GM12878 (cell line): ENCODE measurements at regions not wholly inside any gene's neighbourhood (a gene's known extent, or its start where the extent isn't known, plus 50 kb on each side); places are given as distances from the start of the nearest gene placed in this dataset.

Source experiments
- ATAC-seq: fragments of 200-7000 bp; cut with Tn5 transposase; 3 replicates; pipeline ENCODE4 v1.9.1; 2020; ENCODE audit warnings: mild to moderate bottlenecking, moderate library complexity
- BruUV-seq: library from RNA; stranded (reverse); fragments of 400-500 nt; replicated peaks from 2 replicates; lab custom pipeline; 2021; lab: Mats Ljungman, UMichigan
- CTCF ChIA-PET: fragments of 300-600 bp; sonication (Branson Sonifier 250); formaldehyde crosslinking; extraction: SDS; loops from one replicate; lab custom pipeline; 2021; ENCODE audit warnings: inconsistent platforms; lab: Yijun Ruan, JAX
- POLR2A ChIA-PET: fragments of 350-600 bp; formaldehyde crosslinking; extraction: SDS; loops from one replicate; lab custom pipeline; 2021; ENCODE audit warnings: inconsistent platforms; lab: Charles Lee
- RAD21 ChIA-PET: fragments of 300-600 bp; sonication (Branson Sonifier 250); formaldehyde crosslinking; loops from one replicate; lab custom pipeline; 2023; ENCODE audit warnings: antibody characterized with exemption; ENCODE audit not compliant: unreplicated experiment; lab: Charles Lee
- SMC1A ChIA-PET: fragments of 300-600 bp; sonication (Branson Sonifier 250); formaldehyde crosslinking; loops from one replicate; lab custom pipeline; 2023; ENCODE audit not compliant: unreplicated experiment, uncharacterized antibody; lab: Charles Lee
- DNase-seq: peaks from one replicate; pipeline ENCODE4 v3.0.0-alpha.2; 2011; ENCODE audit warnings: low read depth, low spot score
- FAIRE-seq: peaks from 3 replicates; lab custom pipeline; 2011; peaks lifted over from hg19 to GRCh38; lab: Jason Lieb, UNC
- H2AFZ ChIP-seq: 2 replicates; pipeline ENCODE4 v1.6.0; 2011; ENCODE audit warnings: low read depth, low read length, control low read depth; ENCODE audit not compliant: control insufficient read depth
- H3K27ac ChIP-seq: 2 replicates; pipeline ENCODE4 v1.5.1; 2011; ENCODE audit warnings: control low read depth; ENCODE audit not compliant: control insufficient read depth, insufficient read depth
- H3K27me3 ChIP-seq, 2 experiments: replicated peaks in 1 of 2; 2 replicates each; pipeline versions ENCODE4 v1.6.0 to v1.6.1; 2011; ENCODE audit warnings: low read length in 1 of 2; ENCODE audit not compliant: control insufficient read depth in 2 of 2, insufficient read depth in 2 of 2
- H3K36me3 ChIP-seq, 2 experiments: 2 replicates each; pipeline ENCODE4 v1.5.1; 2011; ENCODE audit warnings: low read length in 1 of 2; ENCODE audit not compliant: control insufficient read depth in 2 of 2, insufficient read depth in 2 of 2
- H3K4me1 ChIP-seq: 2 replicates; pipeline ENCODE4 v1.6.1; 2011; ENCODE audit warnings: mild to moderate bottlenecking, low read length, moderate library complexity, mixed read lengths; ENCODE audit not compliant: control insufficient read depth, insufficient read depth
- H3K4me2 ChIP-seq: 2 replicates; pipeline ENCODE4 v1.6.0; 2011; ENCODE audit warnings: control low read depth; ENCODE audit not compliant: control insufficient read depth, insufficient read depth
- H3K4me3 ChIP-seq: fragments of 200-600 bp; sonication (generic); 2 replicates; pipeline ENCODE4 v1.5.1; 2016
- H3K79me2 ChIP-seq: 2 replicates; pipeline ENCODE4 v1.6.0; 2011; ENCODE audit warnings: low read length; ENCODE audit not compliant: control insufficient read depth, insufficient read depth
- H3K9ac ChIP-seq: 2 replicates; pipeline ENCODE4 v1.8.0; 2011; ENCODE audit warnings: low read length, control low read depth, mixed read lengths; ENCODE audit not compliant: control insufficient read depth, insufficient read depth
- H3K9me3 ChIP-seq: replicated peaks from 3 replicates; pipeline ENCODE4 v1.5.1; 2011; ENCODE audit warnings: mild to moderate bottlenecking, low read length; ENCODE audit not compliant: control insufficient read depth, insufficient read depth
- H4K20me1 ChIP-seq: 2 replicates; pipeline ENCODE4 v1.6.0; 2011; ENCODE audit not compliant: control insufficient read depth, insufficient read depth
- BMI1 ChIP-seq: fragments of 450-650 bp; IDR thresholded peaks from 2 replicates; pipeline ENCODE4 v1.6.1; 2016; ENCODE audit warnings: mild to moderate bottlenecking, moderate library complexity, borderline replicate concordance
- CHD1 ChIP-seq: IDR thresholded peaks from 2 replicates; pipeline ENCODE4 v1.6.1; 2012; ENCODE audit warnings: low read depth, low read length, improper control_type of control experiment
- CREB1 ChIP-seq: IDR thresholded peaks from 2 replicates; pipeline ENCODE4 v1.6.1; 2012; ENCODE audit warnings: low read depth, mild to moderate bottlenecking, inconsistent platforms
- EED ChIP-seq: sonication (generic); IDR thresholded peaks from 2 replicates; pipeline ENCODE4 v1.6.1; 2016; ENCODE audit warnings: antibody characterized with exemption, low read depth
- ELK1 ChIP-seq: IDR thresholded peaks from 2 replicates; pipeline ENCODE4 v1.6.1; 2012; ENCODE audit warnings: low read depth, low read length, improper control_type of control experiment
- HSF1 ChIP-seq: fragments of 150-350 bp; IDR thresholded peaks from 2 replicates; pipeline ENCODE4 v1.6.1; 2014; ENCODE audit warnings: mild to moderate bottlenecking, low read depth, low read length
- MXI1 ChIP-seq: fragments of 150-350 bp; IDR thresholded peaks from 2 replicates; pipeline ENCODE4 v1.6.1; 2011; ENCODE audit warnings: low read depth, mild to moderate bottlenecking, inconsistent platforms, low read length, improper control_type of control experiment
- NFYA ChIP-seq: IDR thresholded peaks from 2 replicates; pipeline ENCODE4 v1.6.1; 2011; ENCODE audit warnings: low read depth, mild to moderate bottlenecking, low read length, improper control_type of control experiment, borderline replicate concordance
- NFYB ChIP-seq: IDR thresholded peaks from 2 replicates; pipeline ENCODE4 v1.6.1; 2011; ENCODE audit warnings: low read depth, mild to moderate bottlenecking, low read length, improper control_type of control experiment, moderate library complexity; ENCODE audit not compliant: insufficient read depth
- PAX5 ChIP-seq: IDR thresholded peaks from 2 replicates; pipeline ENCODE4 v1.6.1; 2011; ENCODE audit warnings: low read depth, low read length, borderline replicate concordance
- POLR2AphosphoS2 ChIP-seq: IDR thresholded peaks from 2 replicates; pipeline ENCODE4 v1.6.1; 2011; ENCODE audit warnings: low read depth, mild to moderate bottlenecking, low read length, improper control_type of control experiment, moderate library complexity
- SMAD5 ChIP-seq: IDR thresholded peaks from 2 replicates; pipeline ENCODE4 v1.6.1; 2016; ENCODE audit warnings: antibody characterized with exemption, low read depth
- SPI1 ChIP-seq: IDR thresholded peaks from 2 replicates; pipeline ENCODE4 v1.6.1; 2011; ENCODE audit warnings: low read depth, mild to moderate bottlenecking, low read length, moderate library complexity, borderline replicate concordance; ENCODE audit not compliant: insufficient read depth
- YY1 ChIP-seq: IDR thresholded peaks from 2 replicates; pipeline ENCODE4 v1.6.1; 2011; ENCODE audit warnings: low read depth, mild to moderate bottlenecking, low read length
- WGBS: methylation state at CpG from one replicate; pipeline ENCODE4 v1.1.6; 2016; ENCODE audit warnings: low lambda C conversion rate; ENCODE audit not compliant: insufficient replicate concordance, insufficient coverage; ENCODE audit errors: missing lambda C conversion rate; 5-methylcytosine and 5-hydroxymethylcytosine counted together
- in situ Hi-C: fragments of 300-500 bp; cut with MboI; formaldehyde crosslinking; loops from 9 replicates; pipeline ENCODE4 v1.14.3; 2018; ENCODE audit warnings: mixed read lengths
- intact Hi-C: fragments of 100-400 bp; cut with micrococcal nuclease; formaldehyde crosslinking; loops from one replicate; pipeline ENCODE4 v1.14.2; 2022; ENCODE audit not compliant: unreplicated experiment

GRCh38 chr2:175864137-175864850, 137.8 kb downstream of the LNPK start:
- Histone ChIP-seq H3K4me2 (no peak overlapping the region), H3K9ac (no peak overlapping the region), H3K4me3 (no peak overlapping the region), H3K79me2 (no peaks in the 10 kb centered on the region), H4K20me1 (no peaks in the 10 kb centered on the region), H3K27me3 (no peaks in the 10 kb centered on the region), H2AFZ (no peak overlapping the region), H3K27ac (no peak overlapping the region), H3K4me1 (no peaks in the 10 kb centered on the region), H3K36me3 (no peaks in the 10 kb centered on the region), H3K9me3 (no peaks in the 10 kb centered on the region)
- no TSS peak for BruUV-seq
- in situ Hi-C loops (no loop called here), intact Hi-C loops (no loop called here)
- ATAC-seq (no peak), DNase-seq (no peak), FAIRE-seq (no peak)
- POLR2A ChIA-PET = no interaction called here
- CTCF ChIA-PET = no interaction called here
- SMC1A ChIA-PET = interaction anchor here (0.6 kb wide), 1 partner anchor 41 kb away, joined by 3 read pairs; no protein-coding TSS in a partner anchor
- RAD21 ChIA-PET = no interaction called here
- WGBS = 34% methylated on average over 7 of the region's 7 CpGs
- TF ChIP-seq NFYA = no peak
- TF ChIP-seq EED = no peak
- no peak for TF ChIP-seq ELK1
- no peak for TF ChIP-seq SPI1
- no peak for TF ChIP-seq PAX5
- no peak for TF ChIP-seq BMI1
- no peak for TF ChIP-seq YY1
- TF ChIP-seq MXI1 = no peak
- TF ChIP-seq HSF1 = no peak
- TF ChIP-seq POLR2AphosphoS2 = no peak
- no peak for TF ChIP-seq CHD1
- TF ChIP-seq CREB1 = no peak
- no peak for TF ChIP-seq SMAD5
- no peak for TF ChIP-seq NFYB
